ENCODE measurements at regions not wholly inside any gene's neighbourhood (a gene's known extent, or its start where the extent isn't known, plus 50 kb on each side); places are given as distances from the start of the nearest gene placed in this dataset.

- in situ Hi-C loops (cut with MboI; ENCODE audit: low pct_unique_long_range_greater_than_20kb, low sequenced_read_pairs, unreplicated experiment): no loop called here
- TF ChIP-seq CTCF (IDR thresholded peaks at IDR 0.05; ENCODE audit: extremely low read depth, insufficient read depth, missing control alignments): no peak
- DNase-seq (ENCODE audit: low spot score): no peak
Measured at GRCh38 chr9:115261656-115262081, 143.7 kb upstream of the TNC start.

GRCh38 chr9:115262477-115262876 is 144.5 kb upstream of the TNC start:
- TF ChIP-seq CTCF (IDR thresholded peaks at IDR 0.05; ENCODE audit: extremely low read depth, insufficient read depth, missing control alignments): no peak
- DNase-seq (ENCODE audit: low spot score): no peak
- in situ Hi-C loops (cut with MboI; ENCODE audit: low pct_unique_long_range_greater_than_20kb, low sequenced_read_pairs, unreplicated experiment): no loop called here

GRCh38 chr9:115262952-115263351 is 145.0 kb upstream of the TNC start:
- no peak for TF ChIP-seq CTCF (IDR thresholded peaks at IDR 0.05; ENCODE audit: extremely low read depth, insufficient read depth, missing control alignments)
- in situ Hi-C loops (cut with MboI; ENCODE audit: low pct_unique_long_range_greater_than_20kb, low sequenced_read_pairs, unreplicated experiment): no loop called here
- DNase-seq (ENCODE audit: low spot score): no peak

- TF ChIP-seq CTCF (IDR thresholded peaks at IDR 0.05; ENCODE audit: extremely low read depth, insufficient read depth, missing control alignments): no peak
- DNase-seq (ENCODE audit: low spot score): no peak
- in situ Hi-C loops (cut with MboI; ENCODE audit: low pct_unique_long_range_greater_than_20kb, low sequenced_read_pairs, unreplicated experiment): no loop called here
Measured at GRCh38 chr9:115263371-115264075, 145.6 kb upstream of the TNC start.

- no peak for DNase-seq (ENCODE audit: low spot score)
- no peak for TF ChIP-seq CTCF (IDR thresholded peaks at IDR 0.05; ENCODE audit: extremely low read depth, insufficient read depth, missing control alignments)
- in situ Hi-C loops (cut with MboI; ENCODE audit: low pct_unique_long_range_greater_than_20kb, low sequenced_read_pairs, unreplicated experiment): no loop called here
Measured at GRCh38 chr9:115264313-115264712, 146.4 kb upstream of the TNC start.

GRCh38 chr9:115267790-115268189 is 149.8 kb upstream of the TNC start:
- no peak for DNase-seq (ENCODE audit: low spot score)
- TF ChIP-seq CTCF (IDR thresholded peaks at IDR 0.05; ENCODE audit: extremely low read depth, insufficient read depth, missing control alignments): no peak
- in situ Hi-C loops (cut with MboI; ENCODE audit: low pct_unique_long_range_greater_than_20kb, low sequenced_read_pairs, unreplicated experiment): no loop called here
